Stomach (tissue), 8 donors: ENCODE measurements at regions not wholly inside any gene's neighbourhood (a gene's known extent, or its start where the extent isn't known, plus 50 kb on each side); places are given as distances from the start of the nearest gene placed in this dataset.

Source experiments
- DNase-seq, 2 donors: peaks; one replicate each; pipeline versions ENCODE4 v3.0.0 to v3.0.0-alpha.2; 2013 to 2019
- H3K27ac ChIP-seq, 5 donors: fragments of 200-600 bp in 4 of 5; sonication (generic) in 4 of 5; one replicate each; pipeline ENCODE4 v1.5.1; 2013 to 2019; ENCODE audit warnings: mild to moderate bottlenecking in 1 of 5, moderate library complexity in 1 of 5
- H3K27me3 ChIP-seq, 3 donors: fragments of 200-600 bp; sonication (generic); one replicate each; pipeline ENCODE4 v1.5.1; 2017 to 2019; ENCODE audit warnings: mixed run types in 1 of 3
- H3K36me3 ChIP-seq, 4 donors: fragments of 200-600 bp; sonication (generic); 1 replicate in 3 of 4; 2 replicates in 1 of 4; pipeline ENCODE4 v1.5.1; 2016 to 2019
- H3K4me1 ChIP-seq, 4 donors: fragments of 200-600 bp; sonication (generic); one replicate each; pipeline ENCODE4 v1.5.1; 2016 to 2019
- H3K4me3 ChIP-seq, 4 donors: fragments of 200-600 bp; sonication (generic) in 3 of 4; one replicate each; pipeline ENCODE4 v1.5.1; 2016 to 2019; ENCODE audit warnings: mild to moderate bottlenecking in 1 of 4
- H3K9me3 ChIP-seq, 4 donors: fragments of 200-600 bp; sonication (generic); one replicate each; pipeline ENCODE4 v1.5.1; 2016 to 2019
- EP300 ChIP-seq: sonication (generic); formaldehyde crosslinking; IDR thresholded peaks from one replicate; pipeline ENCODE4 v1.6.1; 2017; ENCODE audit warnings: antibody characterized with exemption
- POLR2A ChIP-seq, 4 donors: fragments of 450-650 bp; IDR thresholded peaks; one replicate each; pipeline ENCODE4 v1.6.1; 2016; ENCODE audit warnings: antibody characterized with exemption in 4 of 4, control low read depth in 2 of 4, mild to moderate bottlenecking in 1 of 4, moderate library complexity in 1 of 4
- POLR2AphosphoS5 ChIP-seq, 3 donors: sonication (generic); formaldehyde crosslinking; IDR thresholded peaks; one replicate each; pipeline ENCODE4 v1.6.1; 2016; ENCODE audit warnings: antibody characterized with exemption in 3 of 3
- WGBS, 5 donors: extraction: QIAGEN DNeasy Blood & Tissue Kit in 3 of 5; methylation state at CpG; one replicate each; pipeline versions ENCODE4 v1.1.5 to v1.1.7; 2013 to 2018; 5-methylcytosine and 5-hydroxymethylcytosine counted together
- intact Hi-C: fragments of 100-400 bp; cut with DNase I; formaldehyde crosslinking; loops from one replicate; pipeline ENCODE4 v1.15.1; 2023; ENCODE audit warnings: low total_unique reads
- TF ChIP-seq, protein P1 (sequence below), 7 experiments: fragments of 450-650 bp in 4 of 7; fragments of 200-600 bp in 3 of 7; sonication (generic) in 3 of 7; IDR thresholded peaks; one replicate each; pipeline ENCODE4 v1.5.1; 2016 to 2019; ENCODE audit warnings: antibody characterized with exemption in 7 of 7, control low read depth in 2 of 7, mild to moderate bottlenecking in 1 of 7
- donor health status: healthy with polysubstance abuse.
- donor health status: Bipolar disorder and iron deficiency.
- donor health status: healthy.

DNA sequence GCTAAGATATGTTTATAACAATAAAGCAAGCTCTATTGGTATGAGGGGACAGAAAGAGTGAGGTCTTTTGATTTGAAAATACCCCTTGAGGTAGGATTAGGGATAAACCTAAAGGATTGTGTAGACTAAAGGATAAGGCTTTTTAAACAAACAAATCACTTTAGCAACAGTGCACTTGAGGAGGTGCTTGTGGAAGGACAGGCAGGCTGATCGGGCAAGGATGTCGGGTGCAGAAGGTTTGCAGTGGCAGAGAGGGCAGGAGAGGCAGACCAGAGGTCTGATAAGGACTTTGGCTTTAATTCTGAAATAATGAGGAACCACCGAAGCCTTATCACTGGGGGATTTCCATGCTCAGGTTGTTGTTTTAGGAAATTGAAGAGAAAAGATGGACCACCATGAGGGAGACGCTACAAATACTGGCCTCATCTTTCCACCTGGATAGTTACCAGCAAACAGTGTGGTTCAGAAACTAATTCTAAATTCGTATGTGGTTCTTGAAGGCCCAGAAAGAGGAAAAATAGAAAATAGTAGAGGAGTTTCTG is 119.5 kb upstream of the KLF6 start:
- TF ChIP-seq POLR2AphosphoS5 (IDR thresholded peaks at IDR 0.05) (no peak), EP300 (no peak), POLR2A (IDR thresholded peaks at IDR 0.05) (no peak)
- TF ChIP-seq, protein P1, sequence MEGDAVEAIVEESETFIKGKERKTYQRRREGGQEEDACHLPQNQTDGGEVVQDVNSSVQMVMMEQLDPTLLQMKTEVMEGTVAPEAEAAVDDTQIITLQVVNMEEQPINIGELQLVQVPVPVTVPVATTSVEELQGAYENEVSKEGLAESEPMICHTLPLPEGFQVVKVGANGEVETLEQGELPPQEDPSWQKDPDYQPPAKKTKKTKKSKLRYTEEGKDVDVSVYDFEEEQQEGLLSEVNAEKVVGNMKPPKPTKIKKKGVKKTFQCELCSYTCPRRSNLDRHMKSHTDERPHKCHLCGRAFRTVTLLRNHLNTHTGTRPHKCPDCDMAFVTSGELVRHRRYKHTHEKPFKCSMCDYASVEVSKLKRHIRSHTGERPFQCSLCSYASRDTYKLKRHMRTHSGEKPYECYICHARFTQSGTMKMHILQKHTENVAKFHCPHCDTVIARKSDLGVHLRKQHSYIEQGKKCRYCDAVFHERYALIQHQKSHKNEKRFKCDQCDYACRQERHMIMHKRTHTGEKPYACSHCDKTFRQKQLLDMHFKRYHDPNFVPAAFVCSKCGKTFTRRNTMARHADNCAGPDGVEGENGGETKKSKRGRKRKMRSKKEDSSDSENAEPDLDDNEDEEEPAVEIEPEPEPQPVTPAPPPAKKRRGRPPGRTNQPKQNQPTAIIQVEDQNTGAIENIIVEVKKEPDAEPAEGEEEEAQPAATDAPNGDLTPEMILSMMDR (IDR thresholded peaks at IDR 0.05), result no peak
- intact Hi-C loops, result no loop called here
- Histone ChIP-seq H3K36me3 (no peaks in the 10 kb centered on the region), H3K4me3 (no peak overlapping the region), H3K27ac (no peak overlapping the region), H3K4me1 (peaks cover 0 to 13% (median 10%) of the 10 kb centered on the region in 4 donors), H3K27me3 (no peaks in the 10 kb centered on the region), H3K9me3 (no peaks in the 10 kb centered on the region)
- no peak for DNase-seq
- WGBS, 5 donors, result 48 to 65% (median 53%) methylated on average over 5 of the region's 5 CpGs

DNA sequence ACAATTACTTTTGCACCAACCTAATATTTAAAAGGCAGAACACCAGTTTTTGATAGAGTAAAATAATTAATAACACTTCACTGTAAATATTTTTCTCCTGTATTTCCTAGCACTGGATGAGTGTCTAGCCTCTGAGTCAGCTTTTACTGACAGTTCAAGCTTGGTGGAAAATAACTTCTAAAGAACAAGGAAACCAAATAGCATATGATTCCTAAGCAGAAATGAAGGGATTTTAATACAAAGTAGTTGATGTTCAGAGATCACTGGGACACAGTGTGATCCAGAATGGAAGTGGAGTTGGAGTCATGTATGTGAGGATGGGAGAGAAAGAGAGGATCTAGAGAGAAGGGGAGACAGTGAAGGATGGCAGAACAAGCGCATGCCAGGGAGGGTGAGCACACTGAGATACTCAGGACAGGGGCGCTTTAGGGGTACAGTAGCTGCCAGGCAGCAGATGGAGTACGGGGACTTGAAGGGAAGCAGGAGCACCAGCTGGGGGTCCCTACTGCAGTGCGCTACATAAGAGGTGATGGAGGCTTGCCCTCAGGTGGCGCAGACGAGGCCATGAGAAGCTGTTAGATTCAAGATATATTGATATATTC is 117.9 kb upstream of the KLF6 start:
- intact Hi-C loops, result no loop called here
- peak in 1 of 2 donors; percentile 34 for DNase-seq
- 86 to 100% (median 99%) methylated on average over 6 of the region's 6 CpGs for WGBS, 5 donors
- Histone ChIP-seq H3K36me3 (no peaks in the 10 kb centered on the region), H3K9me3 (no peaks in the 10 kb centered on the region), H3K4me1 (peaks cover 0 to 17% (median 13%) of the 10 kb centered on the region in 4 donors), H3K27ac (peak overlapping the region in 3 of 5 donors; percentile 33 to 58 (median 52)), H3K27me3 (no peaks in the 10 kb centered on the region), H3K4me3 (no peak overlapping the region)
- TF ChIP-seq EP300 (no peak), POLR2A (IDR thresholded peaks at IDR 0.05) (no peak), POLR2AphosphoS5 (IDR thresholded peaks at IDR 0.05) (no peak)
- TF ChIP-seq, protein P1 (IDR thresholded peaks at IDR 0.05), result no peak

DNA sequence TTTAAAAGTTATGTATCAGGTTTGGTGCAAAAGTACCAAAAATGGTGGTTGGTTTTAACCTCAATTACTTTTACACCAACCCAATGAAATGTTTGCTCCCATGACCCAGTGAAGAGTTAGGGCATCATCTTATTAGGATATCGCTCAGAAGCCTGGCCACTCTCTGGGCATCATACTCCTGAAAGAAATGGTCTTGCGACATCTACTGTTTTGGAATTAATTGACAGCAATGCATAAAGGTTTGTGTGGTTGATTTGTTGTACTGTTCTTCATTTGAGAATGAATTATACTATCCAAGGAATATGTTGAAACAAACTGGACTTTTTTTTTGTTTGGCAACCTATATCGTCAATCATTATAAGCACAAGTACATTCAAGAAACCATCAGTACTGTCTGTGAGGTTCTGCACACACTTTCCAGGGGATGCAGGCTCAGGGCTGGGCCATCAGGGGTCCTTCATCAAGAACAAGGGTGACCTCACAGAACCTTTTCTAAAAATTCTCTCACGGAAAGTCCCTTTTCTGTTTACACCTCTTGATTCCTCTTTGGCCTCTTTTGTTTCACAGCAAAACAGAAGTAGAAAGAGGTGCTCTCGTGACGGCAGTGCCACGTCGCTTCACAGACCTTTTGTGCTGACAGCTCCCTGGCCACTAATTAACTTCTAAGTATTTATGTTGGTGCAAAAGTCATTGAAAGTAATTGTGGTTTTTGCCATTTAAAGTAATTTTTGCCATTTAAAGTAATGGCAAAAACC is 117.2 kb upstream of the KLF6 start:
- H3K36me3 ChIP-seq, result no peaks in the 10 kb centered on the region
- peak overlapping the region in 3 of 5 donors; percentile 33 to 52 (median 44) for H3K27ac ChIP-seq
- intact Hi-C loops, result no loop called here
- no peaks in the 10 kb centered on the region for H3K9me3 ChIP-seq
- no peak overlapping the region for H3K4me3 ChIP-seq
- peak in 1 of 2 donors; percentile 82 for DNase-seq
- H3K27me3 ChIP-seq, result no peaks in the 10 kb centered on the region
- TF ChIP-seq POLR2A (IDR thresholded peaks at IDR 0.05) (no peak), EP300 (no peak), POLR2AphosphoS5 (IDR thresholded peaks at IDR 0.05) (no peak)
- TF ChIP-seq, protein P1 (IDR thresholded peaks at IDR 0.05), result no peak
- H3K4me1 ChIP-seq, result peaks cover 0 to 17% (median 11%) of the 10 kb centered on the region in 4 donors
- 42 to 62% (median 45%) methylated on average over 8 of the region's 8 CpGs for WGBS, 5 donors

DNA sequence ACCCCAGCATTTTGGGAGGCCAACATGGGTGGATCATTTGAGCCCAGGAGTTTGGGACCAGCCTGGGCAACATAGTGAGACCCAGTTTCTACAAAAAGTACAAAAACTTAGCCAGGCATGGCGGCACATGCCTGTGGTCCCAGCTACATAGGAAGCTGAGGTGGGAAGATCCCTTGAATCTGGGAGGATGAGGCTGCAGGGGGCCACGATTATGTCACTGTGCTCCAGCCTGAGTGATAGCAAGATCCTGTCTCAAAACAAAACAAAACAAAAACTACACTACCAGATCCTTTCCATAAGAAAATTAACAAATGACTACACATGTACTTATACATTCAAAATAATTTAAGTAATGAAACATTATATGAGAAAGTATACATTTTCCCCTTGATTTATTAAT is 116.4 kb upstream of the KLF6 start:
- WGBS, 5 donors, result 80 to 94% (median 88%) methylated on average over 2 of the region's 2 CpGs
- Histone ChIP-seq H3K36me3 (no peaks in the 10 kb centered on the region), H3K4me3 (no peak overlapping the region), H3K4me1 (peaks cover 0 to 17% (median 11%) of the 10 kb centered on the region in 4 donors), H3K27me3 (no peaks in the 10 kb centered on the region), H3K27ac (no peak overlapping the region), H3K9me3 (no peaks in the 10 kb centered on the region)
- DNase-seq, result no peak
- TF ChIP-seq POLR2A (IDR thresholded peaks at IDR 0.05), result no peak
- no peak for TF ChIP-seq EP300
- no peak for TF ChIP-seq POLR2AphosphoS5 (IDR thresholded peaks at IDR 0.05)
- TF ChIP-seq, protein P1 (IDR thresholded peaks at IDR 0.05), result no peak
- intact Hi-C loops, result no loop called here
